Mesothelial cell of epicardium (in vitro differentiated cells): ENCODE measurements at regions not wholly inside any gene's neighbourhood (a gene's known extent, or its start where the extent isn't known, plus 50 kb on each side); places are given as distances from the start of the nearest gene placed in this dataset.

Experiments
- DNase-seq, 2 experiments: peaks; one replicate each; pipeline ENCODE4 v3.0.0; 2021; ENCODE audit warnings: low spot score in 2 of 2; ENCODE audit not compliant: unreplicated experiment in 2 of 2
- H3K27ac Mint-ChIP-seq: 2 replicates; pipeline ENCODE4 v1.8.0; 2021; ENCODE audit warnings: mixed read lengths
- H3K27me3 Mint-ChIP-seq: 2 replicates; pipeline ENCODE4 v1.8.0; 2021; ENCODE audit warnings: low read depth, mixed read lengths
- H3K36me3 Mint-ChIP-seq: 2 replicates; pipeline ENCODE4 v1.8.0; 2021; ENCODE audit warnings: mixed read lengths
- H3K4me1 Mint-ChIP-seq: 2 replicates; pipeline ENCODE4 v1.8.0; 2021; ENCODE audit warnings: mixed read lengths
- H3K4me3 Mint-ChIP-seq: 2 replicates; pipeline ENCODE4 v1.8.0; 2021; ENCODE audit warnings: mild to moderate bottlenecking, moderate library complexity, mixed read lengths
- H3K9me3 Mint-ChIP-seq: 2 replicates; pipeline ENCODE4 v1.8.0; 2021; ENCODE audit warnings: mixed read lengths
- TF ChIP-seq, protein P1 (sequence below): fragments of 200-600 bp; sonication (generic); IDR thresholded peaks from one replicate; pipeline ENCODE4 v1.5.0; 2021; ENCODE audit warnings: antibody characterized with exemption; ENCODE audit not compliant: unreplicated experiment

- Mint-ChIP-seq H3K9me3 (no peaks in the 10 kb centered on the region), H3K27me3 (no peaks in the 10 kb centered on the region), H3K36me3 (no peaks in the 10 kb centered on the region), H3K4me3 (no peak overlapping the region), H3K27ac (no peak overlapping the region), H3K4me1 (peaks cover 6% of the 10 kb centered on the region)
- TF ChIP-seq, protein P1, sequence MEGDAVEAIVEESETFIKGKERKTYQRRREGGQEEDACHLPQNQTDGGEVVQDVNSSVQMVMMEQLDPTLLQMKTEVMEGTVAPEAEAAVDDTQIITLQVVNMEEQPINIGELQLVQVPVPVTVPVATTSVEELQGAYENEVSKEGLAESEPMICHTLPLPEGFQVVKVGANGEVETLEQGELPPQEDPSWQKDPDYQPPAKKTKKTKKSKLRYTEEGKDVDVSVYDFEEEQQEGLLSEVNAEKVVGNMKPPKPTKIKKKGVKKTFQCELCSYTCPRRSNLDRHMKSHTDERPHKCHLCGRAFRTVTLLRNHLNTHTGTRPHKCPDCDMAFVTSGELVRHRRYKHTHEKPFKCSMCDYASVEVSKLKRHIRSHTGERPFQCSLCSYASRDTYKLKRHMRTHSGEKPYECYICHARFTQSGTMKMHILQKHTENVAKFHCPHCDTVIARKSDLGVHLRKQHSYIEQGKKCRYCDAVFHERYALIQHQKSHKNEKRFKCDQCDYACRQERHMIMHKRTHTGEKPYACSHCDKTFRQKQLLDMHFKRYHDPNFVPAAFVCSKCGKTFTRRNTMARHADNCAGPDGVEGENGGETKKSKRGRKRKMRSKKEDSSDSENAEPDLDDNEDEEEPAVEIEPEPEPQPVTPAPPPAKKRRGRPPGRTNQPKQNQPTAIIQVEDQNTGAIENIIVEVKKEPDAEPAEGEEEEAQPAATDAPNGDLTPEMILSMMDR = no peak
- DNase-seq = no peak
Measured at GRCh38 chr5:104241046-104241445, 678.5 kb upstream of the NUDT12 start.

- Mint-ChIP-seq H3K27me3 (no peaks in the 10 kb centered on the region), H3K9me3 (no peaks in the 10 kb centered on the region), H3K4me1 (no peaks in the 10 kb centered on the region), H3K4me3 (no peak overlapping the region), H3K27ac (no peak overlapping the region), H3K36me3 (no peaks in the 10 kb centered on the region)
- TF ChIP-seq, protein P1 = no peak
- no peak for DNase-seq
Measured at GRCh38 chr5:104237586-104237985, 675.0 kb upstream of the NUDT12 start.

DNA sequence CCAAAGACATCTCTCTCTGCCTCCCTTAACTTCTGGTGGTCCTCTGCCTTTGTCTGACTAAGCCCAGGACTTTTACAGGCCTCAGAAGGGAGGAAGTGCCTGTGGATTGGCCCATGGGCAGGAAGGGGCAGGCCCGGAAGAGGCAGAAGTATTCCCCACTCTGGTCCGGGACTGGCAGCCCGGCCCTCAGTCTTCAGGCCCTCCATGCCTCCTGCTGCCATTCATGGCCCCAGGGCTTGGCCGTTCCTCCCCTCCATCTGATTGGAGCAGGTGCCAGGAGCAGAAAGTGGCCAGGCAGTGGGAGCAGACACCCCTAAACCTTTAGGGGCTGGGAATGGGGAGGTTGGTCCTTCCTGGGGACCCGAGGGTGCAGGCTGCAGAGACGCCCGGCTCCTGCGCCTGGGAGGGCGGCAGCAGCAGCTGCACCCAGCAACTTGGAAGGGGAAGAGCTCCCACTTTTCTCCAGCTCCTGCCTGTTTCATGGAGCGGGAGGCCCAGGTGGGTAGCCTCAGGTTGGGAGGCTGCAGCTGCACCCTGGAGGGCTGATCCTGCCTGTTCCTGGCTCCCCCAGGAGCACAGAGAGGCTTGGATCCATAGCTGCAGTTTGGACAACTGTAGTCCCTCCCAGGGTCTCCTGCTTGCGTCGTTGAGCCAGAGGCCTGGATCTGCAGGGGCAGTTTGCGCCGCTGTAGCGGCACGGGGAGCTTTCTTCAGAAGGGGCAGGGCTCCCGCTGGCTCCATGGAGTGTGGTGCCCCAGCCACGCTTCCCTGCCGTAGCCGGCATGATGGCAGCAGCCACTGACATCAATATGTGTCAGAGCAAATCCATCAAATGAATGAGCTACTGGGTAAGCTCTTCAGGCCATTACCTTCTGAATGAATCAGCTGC is 661.5 kb upstream of the NUDT12 start:
- Mint-ChIP-seq H3K36me3 (no peaks in the 10 kb centered on the region), H3K27ac (no peak overlapping the region), H3K4me3 (no peak overlapping the region), H3K9me3 (no peaks in the 10 kb centered on the region), H3K4me1 (no peaks in the 10 kb centered on the region), H3K27me3 (no peaks in the 10 kb centered on the region)
- DNase-seq = no peak
- TF ChIP-seq, protein P1 = no peak

- Mint-ChIP-seq H3K27ac (no peak overlapping the region), H3K4me1 (peaks cover 7% of the 10 kb centered on the region), H3K27me3 (no peaks in the 10 kb centered on the region), H3K36me3 (no peaks in the 10 kb centered on the region), H3K9me3 (no peaks in the 10 kb centered on the region), H3K4me3 (no peak overlapping the region)
- TF ChIP-seq, protein P1 = no peak
- no peak for DNase-seq
Measured at GRCh38 chr5:104218200-104218599, 655.6 kb upstream of the NUDT12 start.

- TF ChIP-seq, protein P1 = no peak
- H3K4me1 Mint-ChIP-seq = peaks cover 7% of the 10 kb centered on the region
- H3K36me3 Mint-ChIP-seq = no peaks in the 10 kb centered on the region
- no peak overlapping the region for H3K4me3 Mint-ChIP-seq
- H3K27me3 Mint-ChIP-seq = no peaks in the 10 kb centered on the region
- H3K9me3 Mint-ChIP-seq = peaks cover 7% of the 10 kb centered on the region
- H3K27ac Mint-ChIP-seq = no peak overlapping the region
- no peak for DNase-seq
Measured at GRCh38 chr5:104213216-104213615, 650.6 kb upstream of the NUDT12 start.
